Stimulated activated CD4-positive, alpha-beta T cell treated with anti-CD3 and anti-CD28 coated beads, Interleukin-12 subunit alpha, Interleukin-12 subunit beta, amount 100 ng/mL, for 4 hours (primary cell): ENCODE measurements at regions not wholly inside any gene's neighbourhood (a gene's known extent, or its start where the extent isn't known, plus 50 kb on each side); places are given as distances from the start of the nearest gene placed in this dataset.

ENCODE experiments used
- DNase-seq: peaks from one replicate; pipeline ENCODE4 v3.0.0-alpha.2; 2020

- no peak for DNase-seq
Measured at GRCh38 chr12:13745111-13745860, 236.1 kb downstream of the GRIN2B start.

- no peak for DNase-seq
Measured at GRCh38 chr12:13744561-13744960, 236.8 kb downstream of the GRIN2B start.

- DNase-seq = no peak
Measured at GRCh38 chr12:13740149-13740545, 241.3 kb downstream of the GRIN2B start.

- no peak for DNase-seq
Measured at GRCh38 chr12:13735734-13736133, 245.7 kb downstream of the GRIN2B start.

- DNase-seq = no peak
Measured at GRCh38 chr12:13734584-13735152, 246.7 kb downstream of the GRIN2B start.

- DNase-seq = no peak
Measured at GRCh38 chr12:13727707-13728195, 253.7 kb downstream of the GRIN2B start.

GRCh38 chr12:13725049-13725448, 256.4 kb downstream of the GRIN2B start:
- no peak for DNase-seq

- no peak for DNase-seq
Measured at GRCh38 chr12:13724136-13724535, 257.3 kb downstream of the GRIN2B start.

GRCh38 chr12:13719986-13720385, 261.4 kb downstream of the GRIN2B start:
- no peak for DNase-seq

GRCh38 chr12:13718271-13718670, 263.1 kb downstream of the GRIN2B start:
- DNase-seq = no peak

GRCh38 chr12:13716119-13716518, 265.3 kb downstream of the GRIN2B start:
- DNase-seq = no peak

- no peak for DNase-seq
Measured at GRCh38 chr12:13713556-13714410, 267.6 kb downstream of the GRIN2B start.

- no peak for DNase-seq
Measured at GRCh38 chr12:13707829-13708228, 273.6 kb downstream of the GRIN2B start.

GRCh38 chr12:13702381-13702780, 279.0 kb downstream of the GRIN2B start:
- no peak for DNase-seq

- no peak for DNase-seq
Measured at GRCh38 chr12:13701502-13701901, 279.9 kb downstream of the GRIN2B start.

GRCh38 chr12:13697973-13698372, 283.4 kb downstream of the GRIN2B start:
- no peak for DNase-seq

GRCh38 chr12:13695781-13696180, 285.6 kb downstream of the GRIN2B start:
- DNase-seq = no peak

- no peak for DNase-seq
Measured at GRCh38 chr12:13692332-13692731, 289.1 kb downstream of the GRIN2B start.

GRCh38 chr12:13691598-13691997, 289.8 kb downstream of the GRIN2B start:
- no peak for DNase-seq

- no peak for DNase-seq
Measured at GRCh38 chr12:13687633-13688032, 293.8 kb downstream of the GRIN2B start.

- DNase-seq = no peak
Measured at GRCh38 chr12:13686260-13686659, 295.1 kb downstream of the GRIN2B start.

GRCh38 chr12:13680916-13681315, 300.5 kb downstream of the GRIN2B start:
- no peak for DNase-seq

- DNase-seq = no peak
Measured at GRCh38 chr12:13676880-13677279, 304.5 kb downstream of the GRIN2B start.
